ENCODE measurements at regions not wholly inside any gene's neighbourhood (a gene's known extent, or its start where the extent isn't known, plus 50 kb on each side); places are given as distances from the start of the nearest gene placed in this dataset.

DNA sequence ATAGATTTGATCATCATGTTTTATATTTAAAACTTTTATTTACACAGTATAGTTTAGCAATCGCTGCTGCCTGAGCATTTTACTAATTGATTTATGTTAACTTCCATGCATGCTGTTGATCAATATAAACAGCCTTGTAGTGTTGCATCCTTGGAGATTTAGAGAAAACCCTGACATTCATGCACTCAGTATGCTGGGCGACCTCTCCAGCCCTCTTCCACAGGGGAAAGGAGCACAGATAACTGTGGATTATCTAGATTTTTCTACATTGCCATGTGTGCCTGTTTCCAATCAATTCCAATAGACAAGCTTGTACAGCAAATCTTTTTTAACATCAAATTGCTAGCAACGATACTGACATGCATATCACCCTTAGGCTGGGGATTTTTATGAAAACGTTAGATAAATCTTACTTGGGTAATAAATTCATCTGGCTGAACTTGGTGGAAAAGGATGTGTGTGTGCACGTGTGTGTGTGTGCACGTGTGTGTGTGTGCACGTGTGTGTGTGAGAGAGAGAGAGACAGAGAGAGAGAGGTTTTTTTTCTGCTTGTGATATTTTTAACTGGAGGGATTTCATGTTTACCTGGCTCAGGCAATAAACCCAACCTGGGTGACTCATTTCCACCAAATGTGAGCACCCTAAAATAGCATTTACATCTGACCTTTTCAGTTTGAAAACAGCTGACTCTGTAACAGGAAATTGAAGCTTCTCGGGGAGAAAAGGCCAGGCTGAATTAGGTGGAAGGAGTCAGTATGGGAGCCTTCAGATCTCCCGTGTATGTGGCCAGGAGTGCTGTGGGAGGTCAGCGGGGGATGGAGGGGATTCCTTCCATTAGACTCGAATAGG is 339.8 kb downstream of the PRDM2 start:
- no peak for DNase-seq (ENCODE audit: low read depth in 2 of 2)

DNA sequence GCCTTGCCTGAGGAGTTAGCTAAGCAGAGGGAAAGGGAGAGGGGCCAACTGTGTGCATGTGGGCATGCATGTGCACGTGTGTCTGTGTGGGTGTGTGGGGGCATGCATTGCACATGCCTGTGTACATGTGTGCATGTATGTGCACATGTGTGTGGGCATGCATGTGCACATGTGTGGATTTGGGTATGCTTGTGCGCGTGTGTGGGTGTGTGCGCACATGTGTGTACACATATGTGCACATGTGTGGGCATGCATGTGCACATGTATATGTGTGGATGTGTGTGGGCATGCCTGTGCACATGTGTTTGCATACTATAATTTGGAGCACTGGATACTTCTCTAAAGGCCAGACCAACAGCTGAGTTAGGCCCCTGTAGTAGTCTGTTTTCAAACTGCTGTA is 350.0 kb downstream of the PRDM2 start:
- no peak for DNase-seq (ENCODE audit: low read depth in 2 of 2)

DNA sequence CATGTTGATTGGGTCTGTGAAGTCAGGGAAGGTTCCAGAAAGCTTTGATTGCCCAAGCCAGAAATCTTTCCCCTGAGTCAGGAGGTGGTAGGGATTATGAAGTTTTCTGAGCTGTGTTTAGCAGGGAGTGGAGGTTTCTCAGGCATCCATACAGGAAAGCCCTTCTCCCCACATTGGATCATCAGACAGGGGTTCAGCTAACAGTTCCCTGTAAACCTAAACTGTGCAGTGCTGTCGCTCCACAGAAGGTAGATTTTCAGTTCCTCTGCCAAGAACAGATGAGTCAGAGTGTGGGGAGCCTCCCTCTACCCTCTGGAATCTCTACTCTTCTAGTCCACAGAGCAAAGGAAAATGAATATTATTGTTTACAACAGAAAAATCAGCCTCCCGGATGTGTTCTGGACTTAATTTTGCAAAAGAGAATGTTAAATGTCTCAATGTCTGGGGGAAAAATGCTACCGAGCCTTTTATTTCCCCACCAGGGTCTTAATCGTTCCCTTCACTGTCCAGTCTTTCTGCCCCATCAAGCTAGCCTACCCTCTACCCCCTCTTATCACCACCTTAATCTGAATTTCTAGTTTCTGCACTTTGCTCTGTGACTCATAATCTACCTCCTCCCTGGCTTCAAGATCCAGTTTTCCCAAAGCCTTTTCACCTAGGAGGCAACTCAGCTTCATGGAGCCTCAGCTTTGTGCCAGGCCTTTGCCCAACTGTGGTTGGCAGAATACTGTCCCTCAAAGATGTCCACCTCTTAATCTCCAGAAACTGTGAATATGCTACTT is 355.6 kb downstream of the PRDM2 start:
- DNase-seq (ENCODE audit: low read depth in 2 of 2), result no peak

DNA sequence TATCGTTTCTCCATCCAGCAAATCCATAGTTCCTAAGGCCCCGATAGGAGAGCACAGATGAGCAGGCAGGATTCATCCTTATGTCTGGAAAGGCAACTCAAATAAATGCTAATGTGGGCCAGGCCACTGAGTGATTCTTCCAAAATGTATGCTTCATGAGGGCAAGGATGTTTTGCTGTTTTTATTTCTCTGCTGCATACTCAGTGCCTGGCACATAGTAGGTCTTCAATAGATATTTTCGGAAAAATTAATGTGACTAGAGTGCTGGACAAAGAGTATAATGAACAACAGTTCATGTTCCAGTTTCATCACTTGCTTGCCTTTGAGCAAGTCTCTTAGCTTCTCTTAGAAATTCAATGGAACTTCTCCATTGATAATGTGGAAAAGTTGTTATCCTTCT is 357.7 kb downstream of the PRDM2 start:
- no peak for DNase-seq (ENCODE audit: low read depth in 2 of 2)

DNA sequence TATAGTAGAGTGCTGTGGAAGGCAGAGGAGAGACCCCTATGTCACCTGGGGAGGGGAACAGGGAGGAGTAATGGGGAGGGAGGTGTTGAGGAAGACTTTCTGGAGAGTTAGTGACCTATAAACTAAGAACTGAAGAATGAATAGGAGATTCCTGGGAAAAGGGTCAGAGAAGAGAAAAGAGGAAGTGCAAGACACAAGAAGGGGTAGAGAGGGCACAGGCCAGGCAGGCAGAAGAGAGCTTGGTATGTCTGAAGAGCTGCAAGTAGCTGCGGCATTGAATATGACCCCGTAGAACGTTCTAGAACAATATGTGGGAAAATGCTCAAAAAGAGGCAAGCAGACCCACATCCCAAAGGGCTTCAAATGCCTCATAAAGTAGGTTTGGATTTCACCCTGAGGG is 361.2 kb downstream of the PRDM2 start:
- DNase-seq (ENCODE audit: low read depth in 2 of 2), result no peak

DNA sequence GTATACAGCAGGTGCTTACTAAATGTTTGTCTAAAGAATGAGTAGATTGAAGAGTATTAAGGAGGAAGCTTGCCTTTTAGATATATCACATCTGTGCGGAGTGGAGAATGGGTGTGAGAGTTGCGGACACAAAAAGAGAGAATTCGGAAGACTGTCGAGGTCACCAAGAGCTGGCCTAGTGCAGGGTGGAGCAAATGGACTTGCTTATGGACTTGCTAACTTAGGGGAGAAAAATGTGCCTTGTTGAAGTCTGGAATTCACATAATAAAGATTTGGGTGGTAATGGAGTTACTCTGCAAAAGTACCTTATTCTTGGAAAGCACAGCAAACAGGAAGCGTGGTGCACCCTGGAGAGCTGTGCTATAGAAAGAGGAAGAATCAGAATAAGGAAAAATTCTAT is 361.7 kb downstream of the PRDM2 start:
- DNase-seq (ENCODE audit: low read depth in 2 of 2), result no peak

DNA sequence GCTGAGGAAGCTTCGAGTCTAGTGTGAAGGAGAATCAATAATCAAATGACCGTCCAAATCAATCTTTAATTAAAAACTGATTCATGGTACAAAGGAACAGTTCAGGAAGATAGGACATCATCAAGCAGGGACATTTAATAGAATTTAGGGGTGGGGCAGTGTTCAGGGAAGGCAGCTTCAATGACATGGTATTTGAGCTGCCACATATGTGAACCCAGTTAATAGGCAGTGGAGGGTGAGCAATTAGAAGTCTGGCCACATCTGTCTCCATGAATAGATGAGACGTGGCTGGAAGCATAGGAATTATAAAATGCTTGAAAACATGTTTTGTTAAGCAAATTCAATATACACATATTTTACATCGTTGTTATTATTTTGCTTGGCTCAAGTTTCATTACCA is 362.7 kb downstream of the PRDM2 start:
- no peak for DNase-seq (ENCODE audit: low read depth in 2 of 2)

DNA sequence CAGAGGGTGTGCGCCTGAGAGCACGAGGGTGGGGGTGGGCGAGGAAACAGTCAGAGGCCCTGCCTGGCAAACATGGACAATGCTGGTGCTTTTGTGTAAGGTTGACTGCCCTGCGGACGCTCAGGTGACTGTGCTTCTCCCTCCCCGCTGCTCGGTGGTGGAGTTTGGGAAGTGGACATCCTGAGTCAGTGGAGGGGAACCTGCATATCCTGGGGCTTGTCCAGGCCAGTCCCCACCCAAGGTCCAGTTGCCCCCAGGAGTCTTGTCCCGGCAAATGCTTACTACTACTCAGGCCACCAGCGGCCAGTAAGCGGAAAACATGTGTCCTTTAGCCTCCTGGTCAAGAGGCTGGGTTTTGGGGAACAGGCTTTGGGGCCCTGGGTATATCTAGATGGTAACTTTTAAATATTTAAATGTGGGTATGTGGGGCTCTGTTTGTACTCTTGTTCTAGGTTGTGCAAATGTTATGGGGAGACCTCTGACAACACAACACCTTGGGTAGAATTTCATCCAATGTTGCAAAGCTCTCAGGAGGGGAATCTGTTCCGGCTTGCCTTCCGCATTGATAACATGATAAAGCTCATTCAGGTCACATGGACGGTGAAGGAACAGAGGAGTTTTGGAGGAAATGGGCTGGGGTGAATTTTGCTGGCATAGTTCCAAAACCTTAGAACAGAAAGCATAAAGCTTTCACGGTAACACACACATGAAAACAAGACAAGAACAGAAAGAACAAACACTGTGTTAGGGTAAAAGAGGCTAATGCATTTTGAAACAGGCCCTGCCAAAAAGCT is 364.9 kb downstream of the PRDM2 start:
- no peak for DNase-seq (ENCODE audit: low read depth in 2 of 2)

DNA sequence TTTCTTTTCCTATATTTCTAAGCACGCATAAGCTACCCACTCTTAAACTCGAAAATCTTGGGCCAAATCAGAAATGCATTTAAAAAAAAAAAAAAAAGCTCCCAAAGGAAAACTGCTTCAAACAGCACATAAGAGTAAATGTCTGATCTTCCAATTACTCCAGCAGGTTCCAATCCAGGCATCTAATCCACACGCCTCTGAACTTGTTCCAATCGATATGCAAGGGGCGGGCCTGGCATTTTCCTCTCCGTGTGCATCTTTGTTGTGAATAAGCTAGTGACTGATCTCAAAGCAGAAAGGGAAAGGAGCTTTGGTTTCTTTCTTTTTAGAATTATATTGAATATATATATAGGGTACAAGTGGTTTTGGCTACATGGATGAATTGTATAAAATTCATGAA is 365.5 kb downstream of the PRDM2 start:
- no peak for DNase-seq (ENCODE audit: low read depth in 2 of 2)

DNA sequence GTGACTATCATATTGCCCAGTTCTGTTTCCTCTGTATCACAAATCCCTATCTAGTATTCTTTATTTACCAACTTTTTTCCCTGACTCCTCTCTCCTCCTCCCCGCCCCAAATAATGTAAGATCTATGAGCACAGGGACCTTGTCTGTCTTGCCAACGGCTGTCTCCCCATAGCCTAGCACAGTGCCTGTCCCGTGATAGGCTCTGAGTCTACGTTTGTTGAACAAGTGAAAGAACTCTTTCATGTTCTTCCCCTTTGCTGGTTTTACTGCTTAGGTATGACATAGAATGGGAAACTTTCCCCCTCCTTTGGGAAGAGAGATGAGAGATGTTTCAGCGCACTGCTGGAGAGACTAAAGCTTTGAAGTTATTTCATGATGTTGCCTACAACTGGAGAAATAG is 367.0 kb downstream of the PRDM2 start:
- DNase-seq (ENCODE audit: low read depth in 2 of 2), result no peak

DNA sequence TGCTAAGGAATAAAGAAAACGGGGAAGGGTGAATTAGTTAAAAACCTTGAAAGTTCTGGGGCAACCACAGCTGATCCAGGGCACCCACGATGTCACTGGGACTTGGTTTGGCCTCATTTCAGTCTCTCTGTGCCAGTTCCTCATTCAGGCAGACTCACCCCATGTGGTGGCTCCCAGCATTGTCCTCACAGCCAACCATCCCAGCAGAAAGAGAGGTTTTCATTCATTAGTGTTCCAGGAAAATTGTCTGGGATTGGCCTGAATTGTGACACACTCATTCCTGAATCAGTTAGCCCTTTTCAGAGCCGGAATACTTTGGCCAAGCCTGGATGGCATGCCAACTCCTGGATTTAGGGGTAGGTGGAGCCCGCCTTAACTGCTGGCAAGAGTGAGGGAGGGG is 367.7 kb downstream of the PRDM2 start:
- no peak for DNase-seq (ENCODE audit: low read depth in 2 of 2)

DNA sequence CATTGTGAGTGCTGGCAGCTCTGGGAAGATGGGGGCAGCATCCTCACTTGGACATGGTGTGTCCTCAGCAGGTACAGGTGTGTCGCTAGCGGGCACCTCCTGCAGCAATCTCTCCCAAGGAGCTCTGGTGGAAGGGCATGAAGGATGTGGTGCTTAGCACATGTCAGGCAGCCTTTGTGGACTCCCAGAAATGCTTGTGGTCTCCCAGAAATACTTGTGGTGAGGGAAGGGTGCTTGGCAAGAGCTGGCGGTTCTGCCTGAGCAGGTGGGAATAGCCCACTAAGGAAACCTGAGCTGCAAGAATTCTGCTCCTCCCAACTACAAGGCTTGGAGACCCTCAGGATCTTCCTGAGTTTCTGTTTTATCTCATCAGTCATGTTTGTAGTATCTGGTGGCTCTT is 371.6 kb downstream of the PRDM2 start:
- no peak for DNase-seq (ENCODE audit: low read depth in 2 of 2)

DNA sequence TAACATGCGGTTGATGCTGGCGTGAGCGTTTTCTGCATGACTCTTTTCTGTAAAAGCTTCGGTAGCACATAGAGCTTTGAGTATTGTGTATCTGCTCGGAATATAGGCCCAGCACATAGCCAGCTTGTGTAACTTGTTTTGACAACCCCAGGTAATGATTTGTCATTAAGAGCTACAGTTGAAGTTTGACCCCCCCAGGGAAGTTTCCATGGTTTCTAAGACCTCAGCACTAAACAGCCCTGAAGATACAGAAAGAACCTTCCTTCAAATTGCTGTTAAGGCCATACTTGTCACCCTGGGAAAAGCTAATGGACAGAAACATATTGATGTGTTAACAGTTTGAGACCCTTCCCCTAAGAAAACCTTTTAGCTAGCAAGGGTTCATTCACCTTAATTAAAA is 380.7 kb downstream of the PRDM2 start:
- DNase-seq (ENCODE audit: low read depth in 2 of 2), result no peak

DNA sequence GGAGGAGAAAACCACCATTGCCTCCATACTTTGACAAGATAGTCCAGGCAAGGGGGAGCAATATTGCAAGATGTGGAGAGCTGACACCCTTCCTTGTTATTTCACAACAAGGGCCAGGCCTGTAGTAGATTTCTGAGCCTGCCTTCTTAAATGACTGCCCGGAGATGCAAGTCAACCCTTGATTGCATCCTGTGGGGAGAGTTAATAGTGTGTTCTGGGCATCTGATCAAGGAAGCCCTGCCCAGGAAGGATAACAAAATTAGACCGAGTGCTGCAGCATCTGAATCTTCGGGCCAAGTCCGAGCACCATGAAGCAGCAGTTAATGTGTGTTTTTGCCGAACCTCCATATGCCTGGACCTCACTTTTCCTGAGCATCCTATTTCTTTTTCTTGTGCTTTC is 382.3 kb downstream of the PRDM2 start:
- DNase-seq (ENCODE audit: low read depth in 2 of 2), result no peak

DNA sequence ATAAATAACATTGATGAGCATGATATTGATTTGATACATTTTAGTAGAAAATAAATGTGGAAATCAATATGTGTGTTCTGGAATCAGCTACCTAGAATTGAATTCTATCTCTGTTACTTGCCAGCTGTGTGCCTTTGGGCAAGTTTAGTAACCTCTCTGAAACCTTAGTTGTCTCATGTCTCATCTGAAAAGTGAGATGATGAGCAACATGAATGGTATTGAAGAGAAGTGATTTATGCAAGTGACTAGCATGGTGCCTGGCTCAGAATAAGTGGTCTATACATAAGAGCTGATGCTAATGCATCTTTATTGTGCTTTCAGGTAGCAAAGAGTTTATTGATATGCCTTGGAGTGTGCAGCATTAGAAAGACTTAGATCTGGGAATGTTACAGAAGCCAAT is 383.3 kb downstream of the PRDM2 start:
- no peak for DNase-seq (ENCODE audit: low read depth in 2 of 2)

DNA sequence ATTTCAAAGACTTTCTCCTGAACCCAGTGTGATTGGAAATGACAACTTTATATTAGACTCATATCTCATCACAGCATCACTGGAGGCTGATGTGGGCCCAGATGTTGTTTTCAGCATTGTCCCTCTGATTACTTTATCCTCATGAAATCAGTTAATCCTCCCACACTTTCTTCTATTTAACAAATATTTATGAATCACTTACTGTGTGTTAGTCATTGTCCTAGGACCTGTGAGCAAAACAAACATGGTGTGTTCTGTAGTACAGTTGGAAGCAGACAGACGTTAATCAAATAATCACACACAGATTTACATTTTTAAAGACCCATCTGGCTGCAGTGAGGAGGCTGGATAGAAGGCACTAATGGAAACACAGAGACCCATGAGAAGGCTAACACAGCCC is 383.7 kb downstream of the PRDM2 start:
- no peak for DNase-seq (ENCODE audit: low read depth in 2 of 2)

DNA sequence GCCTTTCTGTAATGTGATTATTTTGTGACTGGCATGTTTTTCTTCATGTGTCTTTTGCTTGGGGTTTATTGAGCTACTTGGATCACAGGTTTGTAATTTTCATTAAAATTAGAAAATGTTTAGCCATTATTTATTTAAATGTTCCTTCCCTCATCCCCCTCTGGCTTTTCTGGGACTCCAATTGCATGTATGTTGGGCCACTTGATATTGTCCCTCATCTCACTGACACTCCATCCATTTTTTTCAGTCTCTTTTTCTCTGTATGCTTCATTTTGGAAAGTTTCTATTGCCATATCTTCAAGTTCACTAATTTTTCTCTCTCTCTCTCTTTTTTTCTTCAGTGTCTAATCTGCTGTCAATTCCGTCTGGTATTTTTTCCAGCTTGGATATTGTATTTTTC is 390.1 kb downstream of the PRDM2 start:
- no peak for DNase-seq (ENCODE audit: low read depth in 2 of 2)

DNA sequence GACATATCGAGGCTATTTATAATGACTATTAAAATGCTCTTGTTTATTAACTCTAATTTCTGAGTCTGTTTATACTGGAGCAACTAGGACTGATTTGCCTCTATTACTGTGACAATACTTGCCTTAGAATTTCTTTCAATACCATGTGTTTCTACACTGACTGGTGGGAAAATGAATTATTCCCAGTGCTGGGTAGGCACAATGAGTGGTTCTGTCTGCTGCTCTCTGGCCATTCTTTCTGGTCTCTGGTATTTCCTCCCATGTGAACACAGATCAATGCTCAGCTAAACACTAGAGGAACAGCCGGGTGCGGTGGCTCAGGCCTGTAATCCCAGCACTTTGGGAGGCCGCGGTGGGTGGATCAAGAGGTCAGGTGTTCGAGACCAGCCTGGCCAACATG is 390.5 kb downstream of the PRDM2 start:
- no peak for DNase-seq (ENCODE audit: low read depth in 2 of 2)

DNA sequence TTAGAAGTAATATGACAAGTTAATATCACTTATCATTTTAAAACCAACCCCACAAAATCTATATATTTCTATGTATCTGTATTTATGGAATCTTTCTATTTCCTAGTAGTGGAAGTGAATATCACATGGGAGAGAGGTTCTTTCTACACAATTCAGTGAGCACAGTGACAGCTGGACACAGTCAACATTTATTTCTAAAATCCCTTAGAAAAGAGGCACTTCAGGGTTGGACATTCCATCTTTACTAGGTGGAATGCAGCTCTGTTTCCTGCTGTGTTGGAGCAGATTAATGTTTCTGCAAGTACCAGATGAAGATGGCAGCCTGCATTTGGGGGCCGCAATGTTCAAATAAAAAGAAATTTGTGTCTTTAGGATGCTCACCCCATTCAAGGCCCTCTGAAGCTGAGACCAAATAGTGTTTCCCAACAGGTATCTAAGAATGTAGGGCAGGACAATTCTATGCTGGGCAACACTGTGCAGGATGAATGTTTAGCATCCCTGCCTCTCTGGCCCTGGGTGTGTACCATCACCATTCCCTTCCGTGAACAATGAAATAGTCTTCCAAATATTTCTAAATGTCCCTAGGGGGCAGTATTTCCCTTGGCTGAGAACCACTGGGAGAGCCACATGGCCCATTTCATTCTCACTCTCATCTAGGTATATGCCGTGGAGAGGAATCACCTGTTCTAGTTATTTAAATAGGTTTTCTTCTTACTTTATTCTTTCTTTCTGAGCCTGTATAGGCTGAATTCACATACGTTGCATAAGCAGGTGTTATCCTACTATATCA is 394.8 kb downstream of the PRDM2 start:
- DNase-seq (ENCODE audit: low read depth in 2 of 2), result no peak

DNA sequence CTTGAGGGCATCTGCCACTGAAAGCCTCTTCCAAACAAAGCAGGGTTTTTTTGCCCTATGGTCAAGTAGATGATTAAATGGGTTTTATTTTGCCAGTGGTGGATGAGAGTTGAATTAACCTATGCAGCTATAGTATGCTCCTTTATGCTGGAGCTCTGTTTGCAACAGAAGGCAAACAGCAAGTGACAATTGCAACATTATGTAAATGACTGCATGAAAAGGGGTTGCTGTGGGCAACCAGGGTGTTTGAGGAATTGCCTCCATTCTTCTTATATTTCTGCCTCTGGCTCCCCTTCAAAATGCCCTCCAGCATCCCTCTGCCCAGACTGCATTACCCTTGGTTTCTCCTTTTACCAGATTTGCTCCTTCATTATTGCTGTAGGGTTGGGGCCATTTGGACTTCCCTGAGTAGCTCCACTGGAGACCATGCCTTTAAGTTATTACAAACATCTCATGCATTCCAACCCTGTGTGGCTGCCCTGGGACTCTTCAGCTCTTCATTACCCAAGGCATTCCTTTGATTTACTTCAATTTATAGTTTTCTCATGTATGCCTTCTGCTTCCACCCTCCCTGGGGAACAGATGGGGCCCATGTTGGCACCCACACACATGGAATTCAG is 398.4 kb downstream of the PRDM2 start:
- no peak for DNase-seq (ENCODE audit: low read depth in 2 of 2)

DNA sequence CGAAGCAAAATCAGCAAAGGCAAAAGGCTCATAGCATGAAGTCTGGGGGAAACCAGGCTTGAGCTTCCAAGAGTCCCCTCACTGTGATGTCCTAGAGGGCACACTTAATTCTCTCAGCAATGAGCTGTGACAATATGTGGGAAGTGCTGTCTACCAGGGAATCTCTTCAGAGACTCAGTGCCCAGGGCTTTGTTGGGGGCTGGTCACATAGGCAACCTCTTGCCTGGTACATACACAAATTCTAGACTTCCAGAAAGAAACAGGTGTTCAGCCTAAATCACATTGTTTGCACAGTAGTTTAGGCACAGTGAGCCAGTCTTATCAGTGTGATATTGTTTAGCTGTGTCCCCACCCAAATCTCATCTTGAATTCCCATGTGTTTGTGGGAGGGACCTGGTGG is 400.5 kb downstream of the PRDM2 start:
- no peak for DNase-seq (ENCODE audit: low read depth in 2 of 2)
